ENCODE measurements at regions not wholly inside any gene's neighbourhood (a gene's known extent, or its start where the extent isn't known, plus 50 kb on each side); places are given as distances from the start of the nearest gene placed in this dataset.

DNA sequence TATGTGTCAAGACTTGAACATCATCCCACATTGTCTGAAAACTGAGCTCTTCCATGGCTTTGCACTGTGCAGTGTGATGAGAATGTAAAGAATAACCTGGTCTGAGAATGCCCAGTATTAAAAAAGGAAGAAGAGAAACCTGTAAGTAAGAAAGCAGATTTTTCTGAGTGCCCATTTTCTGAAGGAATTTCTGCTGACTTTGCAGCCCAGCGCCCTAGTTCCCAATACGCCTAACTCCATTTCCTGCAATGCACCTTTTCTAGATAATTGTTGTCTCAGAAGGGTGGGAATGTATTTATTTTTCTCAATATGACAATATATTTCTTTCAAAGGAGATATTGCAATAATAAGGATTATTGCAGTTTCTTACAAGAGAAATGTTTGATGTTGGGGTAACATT is 231.5 kb downstream of the HAO1 start:
- intact Hi-C loops (cut with DNase I, micrococcal nuclease): no loop called here
- Mint-ChIP-seq H3K4me3 (no peak overlapping the region), H3K36me3 (ENCODE audit: low read depth) (no peaks in the 10 kb centered on the region), H3K27me3 (no peaks in the 10 kb centered on the region), H3K4me1 (no peaks in the 10 kb centered on the region), H3K9me3 (ENCODE audit: low read depth) (no peaks in the 10 kb centered on the region), H3K27ac (no peak overlapping the region)
- ChIA-PET CTCF (no interaction called here), POLR2A (no interaction called here)
- DNase-seq (no peak), ATAC-seq (no peak)

DNA sequence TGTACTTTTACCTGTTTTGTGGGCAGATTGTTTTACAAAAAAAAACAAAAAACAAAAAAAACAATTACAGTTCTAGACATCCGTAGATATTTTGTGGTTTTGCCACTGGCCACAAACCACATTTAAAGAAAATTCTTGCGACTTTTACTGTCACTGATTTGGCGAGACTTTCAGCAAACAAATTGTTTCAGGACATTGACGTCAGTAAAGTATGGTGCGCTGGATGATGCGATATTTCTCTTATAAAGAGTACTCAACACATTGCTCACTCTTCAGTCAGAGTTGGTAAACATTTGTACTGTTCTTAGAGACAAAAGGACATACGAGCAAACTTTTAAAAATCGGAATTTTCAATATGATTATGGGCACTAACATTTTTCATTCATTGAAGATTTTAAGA is 229.8 kb downstream of the HAO1 start:
- DNase-seq: no peak
- Mint-ChIP-seq H3K4me1 (no peaks in the 10 kb centered on the region), H3K4me3 (no peak overlapping the region), H3K27me3 (no peaks in the 10 kb centered on the region), H3K27ac (no peak overlapping the region), H3K9me3 (ENCODE audit: low read depth) (no peaks in the 10 kb centered on the region), H3K36me3 (ENCODE audit: low read depth) (no peaks in the 10 kb centered on the region)
- intact Hi-C loops (cut with DNase I, micrococcal nuclease): no loop called here
- ChIA-PET CTCF (no interaction called here), POLR2A (no interaction called here)
- ATAC-seq: no peak

DNA sequence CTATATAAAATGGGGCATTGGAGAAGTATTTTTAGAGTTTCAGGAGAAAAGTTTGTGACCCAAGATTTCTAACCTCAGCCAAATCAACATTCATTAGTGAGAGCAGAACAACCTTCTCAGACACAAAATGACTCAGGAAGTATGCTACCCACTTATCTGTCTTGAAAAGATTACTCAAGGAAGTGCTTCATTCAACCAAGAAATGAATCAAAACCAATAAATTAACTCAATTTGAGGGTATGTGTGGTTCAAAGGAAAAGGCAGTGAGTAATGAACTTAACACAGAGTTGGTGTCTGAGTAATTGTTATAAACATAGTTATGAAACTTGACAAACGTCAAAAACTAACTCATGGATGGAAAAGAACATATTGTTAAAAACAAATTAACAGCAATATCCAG is 227.6 kb downstream of the HAO1 start:
- intact Hi-C loops (cut with DNase I, micrococcal nuclease): no loop called here
- DNase-seq (no peak), ATAC-seq (no peak)
- H3K27ac Mint-ChIP-seq: no peak overlapping the region
- H3K9me3 Mint-ChIP-seq (ENCODE audit: low read depth): no peaks in the 10 kb centered on the region
- no peaks in the 10 kb centered on the region for H3K27me3 Mint-ChIP-seq
- H3K4me1 Mint-ChIP-seq: no peaks in the 10 kb centered on the region
- H3K4me3 Mint-ChIP-seq: no peak overlapping the region
- no peaks in the 10 kb centered on the region for H3K36me3 Mint-ChIP-seq (ENCODE audit: low read depth)
- POLR2A ChIA-PET: no interaction called here
- CTCF ChIA-PET: no interaction called here

DNA sequence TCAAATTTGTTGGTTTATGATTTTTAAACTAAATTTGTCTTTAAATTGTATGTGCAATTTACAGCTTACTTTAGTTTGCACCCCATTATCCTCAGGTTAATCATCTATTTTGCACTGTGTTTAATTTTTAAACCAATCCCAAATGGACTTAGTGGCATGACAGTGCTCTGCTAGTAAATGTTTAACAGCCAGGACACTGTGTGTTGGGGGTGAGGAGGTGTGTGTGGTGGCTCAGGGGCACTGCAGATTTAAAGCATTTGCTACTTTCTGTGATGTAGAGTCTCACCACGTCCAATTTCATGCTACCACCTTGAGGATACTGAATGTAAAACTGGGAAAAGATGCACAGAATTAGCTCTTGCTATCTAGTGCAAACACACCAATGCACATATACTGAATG is 225.7 kb downstream of the HAO1 start:
- ChIA-PET CTCF (no interaction called here), POLR2A (no interaction called here)
- no peaks in the 10 kb centered on the region for H3K4me1 Mint-ChIP-seq
- intact Hi-C loops (cut with DNase I, micrococcal nuclease): no loop called here
- ATAC-seq: no peak
- no peak overlapping the region for H3K27ac Mint-ChIP-seq
- no peak overlapping the region for H3K4me3 Mint-ChIP-seq
- H3K36me3 Mint-ChIP-seq (ENCODE audit: low read depth): no peaks in the 10 kb centered on the region
- peaks cover 2% of the 10 kb centered on the region for H3K9me3 Mint-ChIP-seq (ENCODE audit: low read depth)
- no peaks in the 10 kb centered on the region for H3K27me3 Mint-ChIP-seq
- DNase-seq: no peak

DNA sequence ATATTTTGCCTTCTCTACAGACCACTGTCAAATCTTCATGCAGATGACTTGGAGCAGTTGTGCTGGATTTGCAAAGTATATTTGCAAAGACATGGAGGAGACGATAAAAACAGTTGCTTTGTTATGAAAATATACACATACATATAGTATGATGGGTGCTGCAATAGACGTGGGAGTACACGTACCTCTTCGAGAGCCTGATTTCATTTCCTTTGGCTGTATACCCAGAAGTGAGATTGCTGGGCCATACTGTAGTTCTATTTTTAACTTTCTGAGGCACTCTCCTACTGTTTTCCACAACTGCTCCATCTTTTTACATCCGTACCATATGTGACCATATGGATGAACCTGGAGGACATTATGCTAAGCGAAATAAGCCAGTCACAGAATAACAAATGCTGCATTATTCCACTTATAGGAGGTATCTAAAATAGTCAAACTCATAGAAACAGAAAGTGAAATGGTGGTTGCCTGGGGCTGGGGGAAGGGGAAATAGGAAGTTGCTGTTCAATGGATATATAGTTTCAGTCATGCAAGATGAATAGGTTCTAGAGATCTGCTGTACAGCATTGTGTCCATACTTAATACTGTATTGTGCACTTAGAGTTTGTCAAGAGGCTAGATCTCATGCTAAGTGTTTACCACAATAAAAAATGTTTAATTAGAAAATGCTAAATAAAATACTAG is 223.8 kb downstream of the HAO1 start:
- ATAC-seq: no peak
- POLR2A ChIA-PET: no interaction called here
- CTCF ChIA-PET: no interaction called here
- Mint-ChIP-seq H3K4me1 (no peaks in the 10 kb centered on the region), H3K36me3 (ENCODE audit: low read depth) (no peaks in the 10 kb centered on the region), H3K27me3 (no peaks in the 10 kb centered on the region), H3K9me3 (ENCODE audit: low read depth) (peaks cover 2% of the 10 kb centered on the region), H3K4me3 (no peak overlapping the region), H3K27ac (no peak overlapping the region)
- DNase-seq: no peak
- intact Hi-C loops (cut with DNase I, micrococcal nuclease): no loop called here

DNA sequence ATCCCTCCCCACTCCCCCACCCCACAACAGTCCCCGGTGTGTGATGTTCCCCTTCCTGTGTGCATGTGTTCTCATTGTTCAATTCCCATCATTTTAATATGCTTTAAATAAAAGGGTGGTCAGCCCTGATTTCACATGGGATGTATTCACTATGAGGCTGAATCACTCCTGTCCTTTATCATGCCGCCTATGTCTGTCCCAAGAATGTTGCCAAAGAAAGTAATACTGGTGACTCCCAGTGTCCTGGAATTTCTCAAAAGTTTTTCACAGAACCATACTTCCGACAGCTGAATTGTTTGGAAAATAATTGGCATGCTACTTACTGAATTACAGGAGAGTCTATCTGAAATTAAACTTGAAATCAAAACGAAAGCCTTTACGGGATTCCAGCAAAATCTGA is 217.7 kb downstream of the HAO1 start:
- ChIA-PET POLR2A (no interaction called here), CTCF (no interaction called here)
- Mint-ChIP-seq H3K27me3 (no peaks in the 10 kb centered on the region), H3K9me3 (ENCODE audit: low read depth) (peaks cover 2% of the 10 kb centered on the region), H3K4me3 (no peak overlapping the region), H3K36me3 (ENCODE audit: low read depth) (no peaks in the 10 kb centered on the region), H3K4me1 (no peaks in the 10 kb centered on the region), H3K27ac (no peak overlapping the region)
- DNase-seq (no peak), ATAC-seq (no peak)
- intact Hi-C loops (cut with DNase I, micrococcal nuclease): no loop called here

DNA sequence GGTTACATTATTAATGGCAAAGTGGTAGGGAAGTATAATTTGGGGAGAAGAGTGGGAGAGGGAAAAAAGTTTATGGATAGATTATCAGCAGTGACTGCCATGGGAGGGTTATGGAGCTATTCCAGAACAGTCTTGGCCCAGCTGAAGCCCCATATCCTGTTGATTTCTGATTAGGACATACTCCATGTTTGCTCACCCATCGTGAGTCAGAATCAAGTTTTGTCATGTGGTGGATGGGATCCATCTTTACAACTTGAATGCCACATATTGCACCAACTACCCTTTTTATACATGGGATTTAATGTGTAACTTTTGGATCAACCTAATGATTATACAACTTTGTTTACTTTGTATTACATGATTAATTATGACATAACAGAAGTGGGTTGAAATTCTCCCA is 217.0 kb downstream of the HAO1 start:
- H3K27ac Mint-ChIP-seq: no peak overlapping the region
- H3K4me3 Mint-ChIP-seq: no peak overlapping the region
- no peaks in the 10 kb centered on the region for H3K4me1 Mint-ChIP-seq
- intact Hi-C loops (cut with DNase I, micrococcal nuclease): no loop called here
- CTCF ChIA-PET: no interaction called here
- no peak for DNase-seq
- peaks cover 2% of the 10 kb centered on the region for H3K9me3 Mint-ChIP-seq (ENCODE audit: low read depth)
- POLR2A ChIA-PET: no interaction called here
- ATAC-seq: no peak
- H3K36me3 Mint-ChIP-seq (ENCODE audit: low read depth): no peaks in the 10 kb centered on the region
- H3K27me3 Mint-ChIP-seq: no peaks in the 10 kb centered on the region

DNA sequence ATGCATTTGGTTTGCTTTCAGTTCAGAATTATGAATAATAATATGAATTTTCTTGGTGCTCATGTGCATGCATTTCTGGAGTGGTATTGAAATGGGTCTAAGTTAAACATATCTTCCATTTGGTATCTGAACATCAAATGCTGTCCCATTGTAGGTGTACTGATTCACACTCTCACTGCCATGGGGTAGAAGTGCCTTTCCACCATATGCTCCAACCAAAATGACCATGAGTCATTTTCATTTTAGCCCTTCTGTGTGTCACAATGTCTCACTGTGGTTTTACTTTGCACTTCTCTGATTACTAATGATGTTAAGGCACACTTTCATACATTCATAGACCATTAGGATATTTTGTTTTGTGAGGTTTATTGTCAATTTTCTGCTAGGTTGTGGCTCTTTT is 211.9 kb downstream of the HAO1 start:
- ATAC-seq (no peak), DNase-seq (no peak)
- Mint-ChIP-seq H3K9me3 (ENCODE audit: low read depth) (no peaks in the 10 kb centered on the region), H3K36me3 (ENCODE audit: low read depth) (no peaks in the 10 kb centered on the region), H3K4me3 (no peak overlapping the region), H3K27ac (no peak overlapping the region), H3K4me1 (no peaks in the 10 kb centered on the region), H3K27me3 (no peaks in the 10 kb centered on the region)
- POLR2A ChIA-PET: no interaction called here
- CTCF ChIA-PET: no interaction called here
- intact Hi-C loops (cut with DNase I, micrococcal nuclease): no loop called here

DNA sequence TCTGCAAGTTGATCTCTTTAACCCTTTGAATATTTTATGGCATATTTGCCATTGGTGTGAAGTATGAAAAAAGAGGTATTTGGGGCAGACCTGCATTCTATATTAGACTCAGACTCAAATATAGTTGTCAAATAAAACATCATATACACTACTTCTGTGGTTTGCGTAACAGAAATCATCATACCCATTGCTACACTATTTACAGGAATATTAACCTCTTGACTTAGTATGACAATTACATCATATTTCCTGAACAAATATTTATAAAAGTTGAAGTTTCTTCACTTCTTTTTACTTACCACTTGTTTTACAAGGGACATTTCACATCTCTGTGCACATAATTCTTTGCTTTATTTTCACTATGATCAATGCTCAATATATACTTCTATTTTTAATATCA is 206.0 kb downstream of the HAO1 start:
- Mint-ChIP-seq H3K4me1 (no peaks in the 10 kb centered on the region), H3K9me3 (ENCODE audit: low read depth) (no peaks in the 10 kb centered on the region), H3K36me3 (ENCODE audit: low read depth) (no peaks in the 10 kb centered on the region), H3K27me3 (no peaks in the 10 kb centered on the region), H3K4me3 (no peak overlapping the region), H3K27ac (no peak overlapping the region)
- ChIA-PET POLR2A (no interaction called here), CTCF (no interaction called here)
- no peak for DNase-seq
- ATAC-seq: no peak
- intact Hi-C loops (cut with DNase I, micrococcal nuclease): no loop called here

DNA sequence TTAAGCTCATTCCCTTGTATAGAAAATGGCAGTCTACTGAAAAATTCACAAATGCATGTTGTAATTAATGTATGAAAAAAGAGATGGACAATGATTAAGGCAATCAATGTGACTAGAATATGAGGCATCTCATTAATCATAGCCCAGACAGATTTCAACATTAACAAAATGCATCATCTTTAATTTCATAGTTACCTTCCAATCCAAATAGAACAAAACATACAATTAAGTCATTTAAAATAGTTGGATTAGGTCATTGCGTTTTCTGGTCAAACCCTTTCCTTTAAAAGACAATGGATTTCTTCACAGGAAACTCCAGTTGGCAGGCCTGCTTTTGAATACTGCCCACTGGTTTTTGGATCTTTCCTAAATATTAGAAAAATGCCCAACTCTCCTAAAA is 203.9 kb downstream of the HAO1 start:
- Mint-ChIP-seq H3K4me1 (no peaks in the 10 kb centered on the region), H3K27ac (no peak overlapping the region), H3K4me3 (no peak overlapping the region), H3K27me3 (no peaks in the 10 kb centered on the region), H3K9me3 (ENCODE audit: low read depth) (no peaks in the 10 kb centered on the region), H3K36me3 (ENCODE audit: low read depth) (no peaks in the 10 kb centered on the region)
- intact Hi-C loops (cut with DNase I, micrococcal nuclease): no loop called here
- ChIA-PET POLR2A (no interaction called here), CTCF (interaction anchor here (0.6 kb wide), 1 partner anchor 72 kb away, joined by 3 read pairs; no protein-coding TSS in a partner anchor)
- no peak for ATAC-seq
- no peak for DNase-seq

DNA sequence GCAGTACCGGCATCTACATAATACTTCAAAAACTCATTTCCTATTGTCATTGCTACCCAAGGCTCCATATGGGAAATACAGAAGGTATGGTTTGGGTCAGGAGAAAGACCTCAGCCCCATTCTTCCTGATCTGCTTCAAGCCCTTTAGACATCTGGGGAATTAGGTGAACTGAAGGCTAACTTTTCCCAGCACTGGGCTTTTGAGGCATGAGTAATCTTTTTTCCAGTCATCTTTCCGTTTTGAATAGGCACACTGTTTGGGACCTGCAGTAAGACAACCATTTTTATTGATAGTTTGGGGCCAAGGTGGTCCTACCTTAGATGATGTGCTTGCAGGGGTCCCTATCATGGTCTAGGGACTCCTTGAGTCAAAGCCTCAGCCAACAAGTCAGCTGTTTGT is 198.4 kb downstream of the HAO1 start:
- no peak for ATAC-seq
- Mint-ChIP-seq H3K9me3 (ENCODE audit: low read depth) (no peaks in the 10 kb centered on the region), H3K4me3 (no peak overlapping the region), H3K36me3 (ENCODE audit: low read depth) (no peaks in the 10 kb centered on the region), H3K27me3 (no peaks in the 10 kb centered on the region), H3K27ac (no peak overlapping the region), H3K4me1 (no peaks in the 10 kb centered on the region)
- no peak for DNase-seq
- intact Hi-C loops (cut with DNase I, micrococcal nuclease): no loop called here
- CTCF ChIA-PET: no interaction called here
- POLR2A ChIA-PET: no interaction called here

DNA sequence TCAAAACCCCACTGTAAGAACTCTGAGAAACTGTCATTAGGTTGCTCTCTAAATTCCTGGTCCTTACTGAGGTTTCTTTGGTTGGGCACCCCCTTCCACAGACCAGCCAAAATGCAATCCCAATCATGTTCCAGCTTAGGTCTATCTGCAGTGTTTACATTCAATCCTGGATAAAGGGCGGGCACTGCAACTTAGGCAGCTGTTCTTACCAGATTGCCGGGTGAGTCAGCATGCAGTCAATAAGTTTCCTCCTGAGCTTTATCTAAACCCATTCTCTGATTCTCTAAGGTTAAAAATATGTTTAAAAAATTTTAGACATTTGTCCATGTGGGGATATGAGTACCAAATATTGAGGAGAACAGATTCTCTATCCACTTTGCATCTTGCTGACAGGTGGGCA is 197.8 kb downstream of the HAO1 start:
- ChIA-PET CTCF (no interaction called here), POLR2A (no interaction called here)
- intact Hi-C loops (cut with DNase I, micrococcal nuclease): no loop called here
- H3K27me3 Mint-ChIP-seq: no peaks in the 10 kb centered on the region
- no peaks in the 10 kb centered on the region for H3K36me3 Mint-ChIP-seq (ENCODE audit: low read depth)
- DNase-seq: no peak
- no peak overlapping the region for H3K27ac Mint-ChIP-seq
- no peaks in the 10 kb centered on the region for H3K9me3 Mint-ChIP-seq (ENCODE audit: low read depth)
- no peak overlapping the region for H3K4me3 Mint-ChIP-seq
- ATAC-seq: no peak
- H3K4me1 Mint-ChIP-seq: no peaks in the 10 kb centered on the region

DNA sequence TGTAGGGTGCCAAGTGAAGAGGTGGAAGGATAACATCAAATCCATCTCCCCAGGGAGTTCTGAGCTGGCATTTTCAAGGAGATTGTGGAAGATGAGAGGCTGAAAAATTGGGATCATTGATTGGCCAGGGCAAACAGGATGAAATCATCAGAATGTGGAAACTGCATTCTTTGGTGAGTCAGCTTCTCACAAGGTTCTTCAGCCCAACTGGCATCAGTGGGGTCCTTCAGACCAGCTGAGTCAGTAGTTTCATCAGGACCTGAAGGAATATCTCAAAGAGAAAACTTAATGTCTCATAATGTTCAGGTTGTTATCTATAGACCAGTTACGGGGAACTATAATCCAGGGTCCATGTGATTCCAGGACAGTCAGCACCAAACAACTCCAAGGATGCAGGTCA is 195.8 kb downstream of the HAO1 start:
- no peaks in the 10 kb centered on the region for H3K27me3 Mint-ChIP-seq
- ATAC-seq (no peak), DNase-seq (no peak)
- ChIA-PET POLR2A (no interaction called here), CTCF (interaction anchor here (1.1 kb wide), 1 partner anchor 9 kb away, joined by 3 read pairs; no protein-coding TSS in a partner anchor)
- no peaks in the 10 kb centered on the region for H3K9me3 Mint-ChIP-seq (ENCODE audit: low read depth)
- H3K36me3 Mint-ChIP-seq (ENCODE audit: low read depth): no peaks in the 10 kb centered on the region
- no peak overlapping the region for H3K4me3 Mint-ChIP-seq
- no peaks in the 10 kb centered on the region for H3K4me1 Mint-ChIP-seq
- intact Hi-C loops (cut with DNase I, micrococcal nuclease): no loop called here
- H3K27ac Mint-ChIP-seq: no peak overlapping the region
